Pancreas (tissue), 10 donors: ENCODE measurements at regions not wholly inside any gene's neighbourhood (a gene's known extent, or its start where the extent isn't known, plus 50 kb on each side); places are given as distances from the start of the nearest gene placed in this dataset.
"Not testable (repeated sequence)": the region's sequence is repeated elsewhere in the genome, so short reads cannot be mapped to it uniquely, and the experiment has no call there.

Source experiments
- ATAC-seq, 4 donors: fragments of 200-7000 bp; cut with Tn5 transposase; one replicate each; pipeline versions ENCODE4 v1.8.0 to v1.9.1; 2020; ENCODE audit warnings: mild to moderate bottlenecking in 4 of 4, moderate library complexity in 4 of 4
- DNase-seq, 6 donors: peaks; one replicate each; pipeline ENCODE4 v3.0.0-alpha.2; 2020
- FAIRE-seq: peaks from 2 replicates; lab custom pipeline; 2012; peaks lifted over from hg19 to GRCh38; lab: Jason Lieb, UNC
- H3K27ac ChIP-seq, 4 donors: fragments of 200-600 bp; sonication (generic); 1 replicate in 3 of 4; 2 replicates in 1 of 4; pipeline versions ENCODE4 v1.5.0 to v1.8.0; 2020
- H3K27me3 ChIP-seq, 4 donors: fragments of 200-600 bp; one replicate each; pipeline ENCODE4 v1.8.0; 2021
- H3K36me3 ChIP-seq, 3 donors: fragments of 200-600 bp; sonication (generic) in 1 of 3; one replicate each; pipeline versions ENCODE4 v1.5.0 to v1.8.0; 2020 to 2021
- H3K4me1 ChIP-seq, 3 donors: fragments of 200-600 bp; one replicate each; pipeline ENCODE4 v1.8.0; 2021
- H3K4me3 ChIP-seq, 4 donors: fragments of 200-600 bp; sonication (generic) in 2 of 4; one replicate each; pipeline versions ENCODE4 v1.5.0 to v1.8.0; 2020 to 2021
- H3K9me3 ChIP-seq, 4 donors: fragments of 200-600 bp; one replicate each; pipeline ENCODE4 v1.8.0; 2021
- CTCF ChIP-seq, 4 donors: fragments of 200-600 bp; sonication (generic) in 3 of 4; IDR thresholded peaks; one replicate each; pipeline versions ENCODE4 v1.5.0 to v1.8.0; 2021; ENCODE audit warnings: antibody characterized with exemption in 4 of 4
- WGBS, 2 donors: extraction: QIAGEN DNeasy Blood & Tissue Kit; methylation state at CpG; one replicate each; pipeline ENCODE4 v1.1.7; 2013; 5-methylcytosine and 5-hydroxymethylcytosine counted together
- intact Hi-C, 3 donors: fragments of 100-400 bp; cut with DNase I; formaldehyde crosslinking; loops; one replicate each; pipeline versions ENCODE4 v1.11.1 to v1.14.2; 2022
- donor health status: healthy with polysubstance abuse.
- donor health status: DM: no; HTN: no; CAD: no; lungs with moderate emphysema.
- donor health status: DM: no; HTN: no; CAD: no.
- donor health status: control.
- donor health status: control.
- donor health status: Bipolar disorder and iron deficiency.
- donor health status: DM: yes; HTN: yes; CAD: no.
- donor health status: DM: no; HTN: no; CAD: no.
- donor health status: DM: no; HTN: no; CAD: no.
- donor health status: DM: yes; HTN: yes; CAD: no.

- no peak for TF ChIP-seq CTCF (IDR thresholded peaks at IDR 0.05)
- peaks cover 15 to 47% (median 39%) of the 10 kb centered on the region in 3 donors for H3K4me1 ChIP-seq
- H3K27ac ChIP-seq, result peak overlapping the region; percentile 77 to 89 (median 83)
- H3K27me3 ChIP-seq, result no peaks in the 10 kb centered on the region
- DNase-seq, result peak in 3 of 6 donors; percentile 81 to 89 (median 85)
- peak; percentile 76 to 84 (median 80) for ATAC-seq
- FAIRE-seq, result peak; percentile 76
- peak overlapping the region in 1 of 4 donors; percentile 23 for H3K4me3 ChIP-seq
- intact Hi-C loops, result no loop called here
- H3K9me3 ChIP-seq, result no peaks in the 10 kb centered on the region
- 4 to 7% methylated on average over 3 of the region's 3 CpGs for WGBS, 2 donors
- H3K36me3 ChIP-seq, result no peaks in the 10 kb centered on the region
Observed at GRCh38 chr13:44853641-44854040, 135.6 kb downstream of the NUFIP1 start.

GRCh38 chr13:44848920-44849676, 140.2 kb downstream of the NUFIP1 start:
- FAIRE-seq (no peak), ATAC-seq (no peak), DNase-seq (no peak)
- 72 to 76% methylated on average over 11 of the region's 11 CpGs for WGBS, 2 donors
- intact Hi-C loops, result no loop called here
- Histone ChIP-seq H3K4me1 (peaks cover 7 to 40% (median 26%) of the 10 kb centered on the region in 3 donors), H3K27me3 (no peaks in the 10 kb centered on the region), H3K9me3 (no peaks in the 10 kb centered on the region), H3K4me3 (no peak overlapping the region), H3K36me3 (no peaks in the 10 kb centered on the region), H3K27ac (peak overlapping the region in 1 of 4 donors; percentile 34)
- TF ChIP-seq CTCF (IDR thresholded peaks at IDR 0.05), result no peak

DNA sequence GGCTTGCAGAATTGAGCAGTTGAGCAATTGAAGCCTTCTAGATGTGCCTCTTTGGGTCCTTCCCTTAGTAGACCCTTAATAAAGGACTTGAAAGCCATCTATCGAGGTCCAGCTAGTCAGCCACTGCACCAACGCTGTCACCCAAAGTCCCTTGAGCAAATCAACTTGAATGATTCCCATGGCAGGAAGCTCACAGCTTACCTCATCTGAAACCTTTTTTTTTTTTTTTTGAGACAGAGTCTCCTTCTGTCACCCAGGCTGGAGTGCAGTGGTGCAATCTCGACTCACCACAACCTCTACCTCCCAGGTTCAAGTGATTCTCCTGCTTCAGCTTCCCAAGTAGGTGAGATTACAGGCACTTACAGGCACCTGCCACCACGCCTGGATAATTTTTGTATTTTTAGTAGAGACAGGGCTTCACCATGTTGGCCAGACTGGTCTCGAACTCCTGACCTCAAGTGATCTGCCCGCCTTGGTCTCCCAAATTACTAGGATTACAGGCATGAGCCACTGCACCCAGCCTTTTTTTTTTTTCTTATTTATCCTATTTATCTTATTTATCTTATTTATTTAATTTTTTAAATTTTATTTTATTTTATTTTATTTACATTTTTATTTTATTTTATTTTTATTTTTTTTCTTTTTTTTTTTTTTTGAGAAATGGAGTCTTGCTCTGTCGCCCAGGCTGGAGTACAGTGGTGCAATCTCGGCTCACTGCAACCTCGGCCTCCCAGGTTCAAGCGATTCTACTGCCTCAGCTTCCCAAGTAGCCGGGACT, 143.8 kb downstream of the NUFIP1 start:
- H3K9me3 ChIP-seq, H3K27ac ChIP-seq, FAIRE-seq, intact Hi-C loops, DNase-seq, H3K4me3 ChIP-seq, ATAC-seq, H3K27me3 ChIP-seq, H3K36me3 ChIP-seq: not testable (repeated sequence)
- 94 to 95% methylated on average over 11 of the region's 11 CpGs for WGBS, 2 donors
- peaks cover 0 to 17% (median 14%) of the 10 kb centered on the region in 3 donors for H3K4me1 ChIP-seq

GRCh38 chr13:44844786-44845185, 144.5 kb downstream of the NUFIP1 start:
- FAIRE-seq (no peak), DNase-seq (no peak), ATAC-seq (no peak)
- no peak overlapping the region for H3K4me3 ChIP-seq
- 92 to 97% methylated on average over 8 of the region's 8 CpGs for WGBS, 2 donors
- TF ChIP-seq CTCF (IDR thresholded peaks at IDR 0.05), result no peak
- H3K9me3 ChIP-seq, result no peaks in the 10 kb centered on the region
- H3K27me3 ChIP-seq, result no peaks in the 10 kb centered on the region
- no peaks in the 10 kb centered on the region for H3K36me3 ChIP-seq
- H3K4me1 ChIP-seq, result peaks cover 0 to 15% (median 8%) of the 10 kb centered on the region in 3 donors
- H3K27ac ChIP-seq, result no peak overlapping the region
- intact Hi-C loops, result no loop called here

- WGBS, 2 donors, result 93 to 99% methylated on average over 1 of the region's 1 CpG
Observed at GRCh38 chr13:44843403-44843802, 145.9 kb downstream of the NUFIP1 start.

More at GRCh38 chr13:44843403-44843802, 145.9 kb downstream of the NUFIP1 start:
- DNase-seq, result no peak
- intact Hi-C loops, result no loop called here
- TF ChIP-seq CTCF (IDR thresholded peaks at IDR 0.05), result no peak
- Histone ChIP-seq H3K36me3 (no peaks in the 10 kb centered on the region), H3K9me3 (no peaks in the 10 kb centered on the region), H3K4me1 (peaks cover 0 to 6% (median 5%) of the 10 kb centered on the region in 3 donors), H3K27me3 (no peaks in the 10 kb centered on the region), H3K4me3 (no peak overlapping the region), H3K27ac (no peak overlapping the region)
- no peak for FAIRE-seq
- no peak for ATAC-seq
